Neural cell (in vitro differentiated cells): ENCODE measurements at regions not wholly inside any gene's neighbourhood (a gene's known extent, or its start where the extent isn't known, plus 50 kb on each side); places are given as distances from the start of the nearest gene placed in this dataset.

Source experiments
- CTCF ChIP-seq: fragments of 450-650 bp; IDR thresholded peaks from 2 replicates; pipeline ENCODE4 v1.5.1; 2014; ENCODE audit warnings: antibody characterized with exemption, mild to moderate bottlenecking, moderate library complexity; ENCODE audit not compliant: poor library complexity, severe bottlenecking
- EP300 ChIP-seq: fragments of 450-650 bp; conservative IDR thresholded peaks from 2 replicates; pipeline ENCODE4 v1.6.1; 2014; ENCODE audit warnings: antibody characterized with exemption, mild to moderate bottlenecking, moderate library complexity; ENCODE audit not compliant: poor library complexity, severe bottlenecking
- EZH2 ChIP-seq: fragments of 200-600, 300-800 bp; shearing (Covaris generic), sonication (generic); IDR thresholded peaks from 2 replicates; pipeline ENCODE4 v1.6.1; 2014; ENCODE audit warnings: antibody characterized with exemption, low read length, borderline replicate concordance, mild to moderate bottlenecking; ENCODE audit not compliant: insufficient read depth, poor library complexity, severe bottlenecking
- MXI1 ChIP-seq: fragments of 450-650 bp; conservative IDR thresholded peaks from 2 replicates; pipeline ENCODE4 v1.6.1; 2014; ENCODE audit warnings: antibody characterized with exemption, mild to moderate bottlenecking; ENCODE audit not compliant: poor library complexity, severe bottlenecking
- POLR2AphosphoS5 ChIP-seq: IDR thresholded peaks from 2 replicates; pipeline ENCODE4 v1.6.1; 2012
- RAD21 ChIP-seq: fragments of 450-650 bp; conservative IDR thresholded peaks from 2 replicates; pipeline ENCODE4 v1.6.1; 2014; ENCODE audit warnings: antibody characterized with exemption, mild to moderate bottlenecking, moderate library complexity
- SMC3 ChIP-seq: fragments of 450-650 bp; conservative IDR thresholded peaks from 2 replicates; pipeline ENCODE4 v1.6.1; 2014; ENCODE audit warnings: antibody characterized with exemption, mild to moderate bottlenecking, moderate library complexity; ENCODE audit not compliant: poor library complexity
- TAF1 ChIP-seq: IDR thresholded peaks from 2 replicates; pipeline ENCODE4 v1.6.1; 2012; ENCODE audit warnings: low read depth
- TF ChIP-seq, protein P1 (sequence below): IDR thresholded peaks from 2 replicates; pipeline ENCODE4 v1.6.1; 2012; ENCODE audit warnings: borderline replicate concordance

DNA sequence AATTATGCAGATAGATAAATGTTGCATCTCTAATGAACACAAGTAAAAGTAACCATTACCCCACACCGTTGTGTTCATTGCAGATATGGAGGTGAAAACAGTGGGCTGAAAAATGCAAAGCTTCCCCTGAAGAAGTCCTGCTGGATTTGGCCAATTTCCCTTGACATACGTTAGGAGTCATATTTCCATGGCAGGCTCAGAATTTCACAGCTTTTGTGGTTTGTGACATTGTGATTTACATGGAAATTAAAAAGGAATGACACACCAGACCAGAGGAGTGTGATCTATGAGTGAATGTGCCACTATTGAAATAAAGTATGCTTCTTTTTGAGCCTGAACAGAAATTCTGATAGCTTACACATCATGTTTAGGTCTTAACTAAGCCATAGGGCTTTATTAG lies 221.1 kb upstream of the TMTC4 start:
- TF ChIP-seq CTCF, result no peak
- no peak for TF ChIP-seq EZH2
- no peak for TF ChIP-seq EP300
- no peak for TF ChIP-seq TAF1
- TF ChIP-seq, protein P1, sequence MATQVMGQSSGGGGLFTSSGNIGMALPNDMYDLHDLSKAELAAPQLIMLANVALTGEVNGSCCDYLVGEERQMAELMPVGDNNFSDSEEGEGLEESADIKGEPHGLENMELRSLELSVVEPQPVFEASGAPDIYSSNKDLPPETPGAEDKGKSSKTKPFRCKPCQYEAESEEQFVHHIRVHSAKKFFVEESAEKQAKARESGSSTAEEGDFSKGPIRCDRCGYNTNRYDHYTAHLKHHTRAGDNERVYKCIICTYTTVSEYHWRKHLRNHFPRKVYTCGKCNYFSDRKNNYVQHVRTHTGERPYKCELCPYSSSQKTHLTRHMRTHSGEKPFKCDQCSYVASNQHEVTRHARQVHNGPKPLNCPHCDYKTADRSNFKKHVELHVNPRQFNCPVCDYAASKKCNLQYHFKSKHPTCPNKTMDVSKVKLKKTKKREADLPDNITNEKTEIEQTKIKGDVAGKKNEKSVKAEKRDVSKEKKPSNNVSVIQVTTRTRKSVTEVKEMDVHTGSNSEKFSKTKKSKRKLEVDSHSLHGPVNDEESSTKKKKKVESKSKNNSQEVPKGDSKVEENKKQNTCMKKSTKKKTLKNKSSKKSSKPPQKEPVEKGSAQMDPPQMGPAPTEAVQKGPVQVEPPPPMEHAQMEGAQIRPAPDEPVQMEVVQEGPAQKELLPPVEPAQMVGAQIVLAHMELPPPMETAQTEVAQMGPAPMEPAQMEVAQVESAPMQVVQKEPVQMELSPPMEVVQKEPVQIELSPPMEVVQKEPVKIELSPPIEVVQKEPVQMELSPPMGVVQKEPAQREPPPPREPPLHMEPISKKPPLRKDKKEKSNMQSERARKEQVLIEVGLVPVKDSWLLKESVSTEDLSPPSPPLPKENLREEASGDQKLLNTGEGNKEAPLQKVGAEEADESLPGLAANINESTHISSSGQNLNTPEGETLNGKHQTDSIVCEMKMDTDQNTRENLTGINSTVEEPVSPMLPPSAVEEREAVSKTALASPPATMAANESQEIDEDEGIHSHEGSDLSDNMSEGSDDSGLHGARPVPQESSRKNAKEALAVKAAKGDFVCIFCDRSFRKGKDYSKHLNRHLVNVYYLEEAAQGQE, result no peak
- no peak for TF ChIP-seq POLR2AphosphoS5
- TF ChIP-seq MXI1, result no peak
- no peak for TF ChIP-seq RAD21
- TF ChIP-seq SMC3, result no peak
